ENCODE measurements at regions not wholly inside any gene's neighbourhood (a gene's known extent, or its start where the extent isn't known, plus 50 kb on each side); places are given as distances from the start of the nearest gene placed in this dataset.

GRCh38 chr7:81180573-81180972, 261.7 kb upstream of the SEMA3C start:
- no peaks in the 10 kb centered on the region for H3K4me1 ChIP-seq
- H3K27ac ChIP-seq = no peak overlapping the region
- H3K4me3 ChIP-seq = no peak overlapping the region
- intact Hi-C loops (cut with DNase I) = no loop called here
- H3K27me3 ChIP-seq = no peaks in the 10 kb centered on the region
- H3K9me3 ChIP-seq = no peaks in the 10 kb centered on the region
- no peak for DNase-seq
- H3K9ac ChIP-seq (ENCODE audit: low read depth in 2 of 2, low read length in 2 of 2) = no peak overlapping the region
- TF ChIP-seq CTCF (IDR thresholded peaks at IDR 0.05) = no peak
- H3K36me3 ChIP-seq = no peaks in the 10 kb centered on the region

- Histone ChIP-seq H3K9ac (ENCODE audit: low read depth in 2 of 2, low read length in 2 of 2) (no peak overlapping the region), H3K36me3 (no peaks in the 10 kb centered on the region), H3K4me1 (no peaks in the 10 kb centered on the region), H3K27me3 (no peaks in the 10 kb centered on the region), H3K4me3 (no peak overlapping the region), H3K9me3 (no peaks in the 10 kb centered on the region), H3K27ac (no peak overlapping the region)
- DNase-seq = no peak
- no peak for TF ChIP-seq CTCF (IDR thresholded peaks at IDR 0.05)
- intact Hi-C loops (cut with DNase I) = no loop called here
These were observed 256.6 kb upstream of the SEMA3C start for GRCh38 chr7:81175275-81175940.

- Histone ChIP-seq H3K4me3 (no peak overlapping the region), H3K27me3 (no peaks in the 10 kb centered on the region), H3K27ac (no peak overlapping the region), H3K4me1 (no peaks in the 10 kb centered on the region), H3K9me3 (no peaks in the 10 kb centered on the region), H3K36me3 (no peaks in the 10 kb centered on the region), H3K9ac (ENCODE audit: low read depth in 2 of 2, low read length in 2 of 2) (no peak overlapping the region)
- DNase-seq = no peak
- intact Hi-C loops (cut with DNase I) = no loop called here
- TF ChIP-seq CTCF (IDR thresholded peaks at IDR 0.05) = no peak
These were observed 255.0 kb upstream of the SEMA3C start for GRCh38 chr7:81173766-81174281.

GRCh38 chr7:81170291-81170690, 251.4 kb upstream of the SEMA3C start:
- Histone ChIP-seq H3K36me3 (no peaks in the 10 kb centered on the region), H3K9ac (ENCODE audit: low read depth in 2 of 2, low read length in 2 of 2) (no peak overlapping the region), H3K9me3 (no peaks in the 10 kb centered on the region), H3K27me3 (no peaks in the 10 kb centered on the region), H3K4me1 (no peaks in the 10 kb centered on the region), H3K4me3 (no peak overlapping the region), H3K27ac (no peak overlapping the region)
- DNase-seq = no peak
- TF ChIP-seq CTCF (IDR thresholded peaks at IDR 0.05) = no peak
- intact Hi-C loops (cut with DNase I) = no loop called here

- intact Hi-C loops (cut with DNase I) = no loop called here
- H3K9me3 ChIP-seq = no peaks in the 10 kb centered on the region
- no peak overlapping the region for H3K27ac ChIP-seq
- no peak for DNase-seq
- no peaks in the 10 kb centered on the region for H3K4me1 ChIP-seq
- TF ChIP-seq CTCF (IDR thresholded peaks at IDR 0.05) = no peak
- H3K4me3 ChIP-seq = no peak overlapping the region
- H3K27me3 ChIP-seq = no peaks in the 10 kb centered on the region
- no peaks in the 10 kb centered on the region for H3K36me3 ChIP-seq
- no peak overlapping the region for H3K9ac ChIP-seq (ENCODE audit: low read depth in 2 of 2, low read length in 2 of 2)
These were observed 249.1 kb upstream of the SEMA3C start for GRCh38 chr7:81167934-81168333.
